Brain microvascular endothelial cell (primary cell): ENCODE measurements at regions not wholly inside any gene's neighbourhood (a gene's known extent, or its start where the extent isn't known, plus 50 kb on each side); places are given as distances from the start of the nearest gene placed in this dataset.

ENCODE experiments used
- DNase-seq: peaks from one replicate; pipeline ENCODE4 v3.0.0-alpha.2; 2020
- H3K27ac ChIP-seq: fragments of 250-450 bp; sonication (Bioruptor Pico); 2 replicates; pipeline ENCODE4 v1.5.1; 2020; ENCODE audit warnings: mild to moderate bottlenecking, moderate library complexity
- H3K27me3 ChIP-seq: fragments of 250-450 bp; sonication (Bioruptor Pico); replicated peaks from 2 replicates; pipeline ENCODE4 v1.5.1; 2020; ENCODE audit warnings: mild to moderate bottlenecking
- H3K36me3 ChIP-seq: fragments of 250-450 bp; sonication (Bioruptor Pico); replicated peaks from 2 replicates; pipeline ENCODE4 v1.5.1; 2020; ENCODE audit warnings: mild to moderate bottlenecking
- H3K4me3 ChIP-seq: 2 replicates; pipeline ENCODE4 v1.5.1; 2011; ENCODE audit warnings: low read depth, mild to moderate bottlenecking, control low read depth, low read length, moderate library complexity
- CTCF ChIP-seq: IDR thresholded peaks from 2 replicates; pipeline ENCODE4 v1.5.1; 2011; ENCODE audit warnings: low read depth, mild to moderate bottlenecking, moderate library complexity, low read length, control low read depth, inconsistent platforms; ENCODE audit errors: missing control alignments
- in situ Hi-C: cut with HindIII; loops from 2 replicates; pipeline ENCODE4 v1.10.0; 2017; ENCODE audit warnings: low sequenced_read_pairs, low pct_ligation_motif_present

GRCh38 chr5:117212866-117213265 lies 638.2 kb upstream of the SEMA6A start:
- no peak overlapping the region for H3K27ac ChIP-seq
- no peaks in the 10 kb centered on the region for H3K27me3 ChIP-seq
- TF ChIP-seq CTCF: no peak
- DNase-seq: no peak
- no peak overlapping the region for H3K4me3 ChIP-seq
- H3K36me3 ChIP-seq: no peaks in the 10 kb centered on the region
- in situ Hi-C loops: no loop called here

- no peak for DNase-seq
- Histone ChIP-seq H3K36me3 (no peaks in the 10 kb centered on the region), H3K27ac (no peak overlapping the region), H3K4me3 (no peak overlapping the region), H3K27me3 (no peaks in the 10 kb centered on the region)
- TF ChIP-seq CTCF: no peak
- in situ Hi-C loops: no loop called here
Observed at GRCh38 chr5:117210796-117211195, 636.2 kb upstream of the SEMA6A start.

- H3K36me3 ChIP-seq: no peaks in the 10 kb centered on the region
- H3K27ac ChIP-seq: no peak overlapping the region
- no peak for DNase-seq
- H3K27me3 ChIP-seq: no peaks in the 10 kb centered on the region
- in situ Hi-C loops: no loop called here
- H3K4me3 ChIP-seq: no peak overlapping the region
- no peak for TF ChIP-seq CTCF
Observed at GRCh38 chr5:117209479-117209878, 634.9 kb upstream of the SEMA6A start.

- H3K36me3 ChIP-seq: no peaks in the 10 kb centered on the region
- no peak for DNase-seq
- no peaks in the 10 kb centered on the region for H3K27me3 ChIP-seq
- no peak overlapping the region for H3K27ac ChIP-seq
- H3K4me3 ChIP-seq: no peak overlapping the region
- in situ Hi-C loops: no loop called here
- no peak for TF ChIP-seq CTCF
Observed at GRCh38 chr5:117207088-117207668, 632.6 kb upstream of the SEMA6A start.

GRCh38 chr5:117205894-117206293 lies 631.3 kb upstream of the SEMA6A start:
- no peak for TF ChIP-seq CTCF
- Histone ChIP-seq H3K27ac (no peak overlapping the region), H3K36me3 (no peaks in the 10 kb centered on the region), H3K4me3 (no peak overlapping the region), H3K27me3 (no peaks in the 10 kb centered on the region)
- in situ Hi-C loops: no loop called here
- DNase-seq: no peak
